Kidney epithelial cell (primary cell): ENCODE measurements at regions not wholly inside any gene's neighbourhood (a gene's known extent, or its start where the extent isn't known, plus 50 kb on each side); places are given as distances from the start of the nearest gene placed in this dataset.
"Not testable (repeated sequence)": the region's sequence is repeated elsewhere in the genome, so short reads cannot be mapped to it uniquely, and the experiment has no call there.

Experiments
- DNase-seq: peaks from one replicate; pipeline ENCODE4 v3.0.0-alpha.2; 2010; ENCODE audit warnings: low read depth
- H3K27me3 ChIP-seq: 2 replicates; pipeline ENCODE4 v1.6.0; 2011; ENCODE audit warnings: low read length; ENCODE audit not compliant: control insufficient read depth, insufficient read depth
- H3K36me3 ChIP-seq: 2 replicates; pipeline ENCODE4 v1.5.1; 2011; ENCODE audit warnings: low read length; ENCODE audit not compliant: control insufficient read depth, insufficient read depth
- H3K4me3 ChIP-seq: 2 replicates; pipeline ENCODE4 v1.5.1; 2011; ENCODE audit warnings: low read depth, mild to moderate bottlenecking, control low read depth, low read length
- TF ChIP-seq, protein P1 (sequence below): IDR thresholded peaks from 2 replicates; pipeline ENCODE4 v1.5.1; 2011; ENCODE audit warnings: mild to moderate bottlenecking, moderate library complexity, low read length, control low read depth, inconsistent platforms; ENCODE audit not compliant: insufficient read depth, poor library complexity, severe bottlenecking

DNA sequence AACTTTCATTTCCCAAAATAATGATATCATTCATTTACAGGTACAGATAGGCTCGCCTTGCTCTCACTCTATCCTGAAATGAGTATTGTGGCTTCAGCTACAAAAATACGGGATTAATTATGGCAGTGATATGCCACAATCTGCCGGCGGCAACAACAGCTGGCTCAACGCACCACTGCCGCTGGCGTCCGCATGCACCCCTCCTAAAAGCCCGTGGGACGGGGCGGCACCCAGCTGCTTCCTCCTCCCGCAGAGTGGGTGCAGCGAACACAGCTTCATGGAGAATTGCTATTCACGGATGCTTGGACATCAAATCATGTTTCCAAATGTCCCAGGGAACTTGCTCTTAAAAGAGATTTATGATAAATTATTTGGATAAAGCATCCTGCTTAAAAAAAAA is 266.8 kb downstream of the TEX29 start:
- TF ChIP-seq, protein P1, sequence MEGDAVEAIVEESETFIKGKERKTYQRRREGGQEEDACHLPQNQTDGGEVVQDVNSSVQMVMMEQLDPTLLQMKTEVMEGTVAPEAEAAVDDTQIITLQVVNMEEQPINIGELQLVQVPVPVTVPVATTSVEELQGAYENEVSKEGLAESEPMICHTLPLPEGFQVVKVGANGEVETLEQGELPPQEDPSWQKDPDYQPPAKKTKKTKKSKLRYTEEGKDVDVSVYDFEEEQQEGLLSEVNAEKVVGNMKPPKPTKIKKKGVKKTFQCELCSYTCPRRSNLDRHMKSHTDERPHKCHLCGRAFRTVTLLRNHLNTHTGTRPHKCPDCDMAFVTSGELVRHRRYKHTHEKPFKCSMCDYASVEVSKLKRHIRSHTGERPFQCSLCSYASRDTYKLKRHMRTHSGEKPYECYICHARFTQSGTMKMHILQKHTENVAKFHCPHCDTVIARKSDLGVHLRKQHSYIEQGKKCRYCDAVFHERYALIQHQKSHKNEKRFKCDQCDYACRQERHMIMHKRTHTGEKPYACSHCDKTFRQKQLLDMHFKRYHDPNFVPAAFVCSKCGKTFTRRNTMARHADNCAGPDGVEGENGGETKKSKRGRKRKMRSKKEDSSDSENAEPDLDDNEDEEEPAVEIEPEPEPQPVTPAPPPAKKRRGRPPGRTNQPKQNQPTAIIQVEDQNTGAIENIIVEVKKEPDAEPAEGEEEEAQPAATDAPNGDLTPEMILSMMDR, result no peak
- Histone ChIP-seq H3K36me3 (no peaks in the 10 kb centered on the region), H3K27me3 (no peaks in the 10 kb centered on the region), H3K4me3 (no peak overlapping the region)
- DNase-seq, result no peak

DNA sequence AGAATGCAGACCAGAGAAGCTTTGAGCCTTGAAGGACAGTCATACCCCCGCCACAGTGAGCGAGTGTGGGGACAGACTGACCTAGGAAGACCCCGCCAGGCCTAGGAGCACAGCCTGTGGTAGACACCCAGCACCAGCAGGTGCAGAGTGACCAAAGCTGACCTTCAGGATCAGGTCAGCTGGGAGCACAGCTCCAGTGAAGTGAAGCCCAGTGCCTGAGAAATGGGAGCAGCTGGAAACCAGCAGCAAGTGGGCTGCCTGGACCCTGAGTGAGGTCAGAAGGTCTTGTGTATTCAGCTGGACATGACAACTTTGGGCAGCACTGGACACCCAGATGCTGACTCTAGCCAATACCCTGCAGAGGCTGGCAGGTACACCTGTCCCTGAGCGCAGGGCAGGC is 268.9 kb downstream of the TEX29 start:
- no peaks in the 10 kb centered on the region for H3K36me3 ChIP-seq
- TF ChIP-seq, protein P1, result no peak
- no peak for DNase-seq
- H3K27me3 ChIP-seq, result no peaks in the 10 kb centered on the region
- no peak overlapping the region for H3K4me3 ChIP-seq

DNA sequence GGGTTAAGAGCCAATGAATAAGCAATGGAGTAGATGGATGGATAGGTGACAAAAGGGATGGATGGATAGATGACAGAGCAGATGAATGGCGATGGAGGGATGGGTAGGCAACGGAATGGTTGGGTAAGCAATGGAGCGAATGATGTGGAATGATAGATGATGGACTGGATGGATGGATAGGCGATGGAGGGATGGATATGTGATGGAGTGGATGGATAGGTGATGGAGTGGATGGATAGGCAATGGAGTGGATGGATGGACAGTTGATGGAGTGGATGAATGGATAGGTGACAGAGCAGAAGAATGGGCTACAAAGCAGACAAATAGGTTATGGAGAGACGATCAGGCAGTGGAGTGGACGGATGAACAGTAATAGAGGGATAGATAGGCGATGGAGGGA is 269.6 kb downstream of the TEX29 start:
- Histone ChIP-seq H3K36me3 (no peaks in the 10 kb centered on the region), H3K4me3 (no peak overlapping the region), H3K27me3 (no peaks in the 10 kb centered on the region)
- TF ChIP-seq, protein P1, result no peak
- DNase-seq, result no peak

DNA sequence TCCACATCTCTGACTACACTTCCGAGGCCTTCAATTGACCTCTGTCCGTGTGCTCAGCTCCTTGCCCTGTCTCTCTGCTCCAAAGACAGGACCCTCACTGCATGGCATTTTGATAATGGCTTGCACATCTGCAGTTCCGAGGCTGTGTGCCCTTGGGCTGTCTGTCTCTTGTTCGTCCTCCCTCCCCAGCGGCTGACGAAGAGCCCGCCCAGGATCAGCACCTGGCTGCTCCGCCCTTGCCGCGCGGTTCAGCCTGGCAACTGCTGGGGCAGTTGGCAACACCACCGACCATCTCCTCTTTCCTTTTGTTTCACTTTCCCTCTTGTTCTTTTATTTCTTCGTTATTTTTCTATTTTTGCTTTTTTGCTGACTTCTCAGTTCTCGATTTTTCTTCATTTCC is 270.4 kb downstream of the TEX29 start:
- Histone ChIP-seq H3K27me3 (no peaks in the 10 kb centered on the region), H3K4me3 (no peak overlapping the region), H3K36me3 (no peaks in the 10 kb centered on the region)
- TF ChIP-seq, protein P1, result no peak
- DNase-seq, result no peak

DNA sequence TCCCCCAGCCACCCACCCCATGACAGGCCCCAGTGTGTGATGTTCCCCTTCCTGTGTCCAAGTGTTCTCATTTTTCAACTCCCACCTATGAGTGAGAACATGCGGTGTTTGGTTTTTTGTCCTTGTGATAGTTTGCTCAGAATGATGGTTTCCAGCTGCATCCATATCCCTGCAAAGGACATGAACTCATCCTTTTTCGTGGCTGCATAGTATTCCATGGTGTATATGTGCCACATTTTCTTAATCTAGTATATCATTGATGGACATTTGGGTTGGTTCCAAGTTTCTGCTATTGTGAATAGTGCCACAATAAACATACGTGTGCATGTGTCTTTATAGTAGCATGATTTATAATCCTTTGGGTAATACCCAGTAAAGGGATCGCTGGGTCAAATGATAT is 273.0 kb downstream of the TEX29 start:
- not testable (repeated sequence) for H3K4me3 ChIP-seq, H3K27me3 ChIP-seq, H3K36me3 ChIP-seq, DNase-seq

DNA sequence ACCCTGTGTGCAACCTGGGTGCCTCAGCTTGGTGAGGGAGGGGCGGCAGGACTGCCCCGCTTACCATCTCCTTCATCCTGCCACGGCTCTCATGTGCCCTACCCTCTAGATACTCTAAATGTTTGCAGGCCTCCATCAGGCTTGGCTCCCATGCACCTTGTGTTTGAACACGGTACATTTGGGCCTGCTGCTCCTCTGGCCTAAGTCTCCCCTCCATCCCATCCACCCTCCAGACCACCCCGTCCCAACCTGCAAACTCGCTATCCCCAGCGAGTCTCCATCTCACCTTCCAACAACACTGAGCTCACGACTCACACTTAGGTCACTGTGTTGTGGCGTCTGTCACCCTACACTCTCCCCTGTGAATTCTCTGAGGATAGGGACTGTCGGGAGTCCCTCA is 274.2 kb downstream of the TEX29 start:
- Histone ChIP-seq H3K36me3 (no peaks in the 10 kb centered on the region), H3K4me3 (no peak overlapping the region), H3K27me3 (no peaks in the 10 kb centered on the region)
- TF ChIP-seq, protein P1, result no peak
- DNase-seq, result no peak

DNA sequence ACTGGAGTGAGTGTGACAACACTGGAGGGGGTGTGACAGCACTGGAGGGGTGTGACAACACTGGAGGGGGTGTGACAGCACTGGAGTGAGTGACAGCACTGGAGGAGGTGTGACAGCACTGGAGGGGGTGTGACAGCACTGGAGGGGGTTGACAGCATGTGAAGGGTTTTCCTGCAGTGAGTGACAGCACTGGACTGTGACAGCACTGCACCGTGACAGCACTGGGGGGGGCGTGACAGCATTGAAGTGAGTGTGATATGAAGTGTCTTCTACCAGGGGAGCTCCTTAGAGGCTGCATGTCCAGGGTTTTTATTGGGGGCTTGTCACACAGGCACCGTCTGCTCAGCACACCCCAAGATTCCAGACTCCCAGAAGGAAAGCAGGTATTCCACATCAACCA is 274.8 kb downstream of the TEX29 start:
- DNase-seq, result no peak
- no peaks in the 10 kb centered on the region for H3K27me3 ChIP-seq
- H3K36me3 ChIP-seq, result no peaks in the 10 kb centered on the region
- TF ChIP-seq, protein P1, result no peak
- no peak overlapping the region for H3K4me3 ChIP-seq
